Fibroblast of skin of abdomen (primary cell): ENCODE measurements at regions not wholly inside any gene's neighbourhood (a gene's known extent, or its start where the extent isn't known, plus 50 kb on each side); places are given as distances from the start of the nearest gene placed in this dataset.
A peak's percentile ranks its signal among the peaks of the same experiment; 100 is the strongest.

Experiments
- DNase-seq: peaks from one replicate; pipeline ENCODE4 v3.0.0-alpha.2; 2013

DNA sequence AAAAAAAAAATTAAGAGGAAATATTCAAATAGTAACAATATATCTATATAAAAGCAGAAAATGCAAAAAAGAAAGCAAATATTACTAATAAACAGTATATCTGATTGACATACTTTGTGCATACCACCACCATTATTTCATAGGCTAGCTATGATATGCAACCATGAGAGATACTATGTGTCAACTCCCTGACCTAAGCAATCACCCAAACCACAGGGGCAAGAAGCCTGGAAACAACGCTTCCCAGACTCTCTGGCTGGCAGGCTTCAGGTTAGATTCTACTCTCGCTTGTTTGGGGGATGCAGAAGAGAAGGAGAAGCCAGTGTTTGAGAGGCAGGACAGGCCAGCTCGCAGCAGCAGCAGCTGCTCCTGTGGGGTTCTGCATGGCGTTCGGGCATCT, 169.3 kb upstream of the TPM1 start:
- peak; percentile 59 for DNase-seq

- no peak for DNase-seq
Observed at GRCh38 chr15:62874064-62874463, 168.5 kb upstream of the TPM1 start.

DNA sequence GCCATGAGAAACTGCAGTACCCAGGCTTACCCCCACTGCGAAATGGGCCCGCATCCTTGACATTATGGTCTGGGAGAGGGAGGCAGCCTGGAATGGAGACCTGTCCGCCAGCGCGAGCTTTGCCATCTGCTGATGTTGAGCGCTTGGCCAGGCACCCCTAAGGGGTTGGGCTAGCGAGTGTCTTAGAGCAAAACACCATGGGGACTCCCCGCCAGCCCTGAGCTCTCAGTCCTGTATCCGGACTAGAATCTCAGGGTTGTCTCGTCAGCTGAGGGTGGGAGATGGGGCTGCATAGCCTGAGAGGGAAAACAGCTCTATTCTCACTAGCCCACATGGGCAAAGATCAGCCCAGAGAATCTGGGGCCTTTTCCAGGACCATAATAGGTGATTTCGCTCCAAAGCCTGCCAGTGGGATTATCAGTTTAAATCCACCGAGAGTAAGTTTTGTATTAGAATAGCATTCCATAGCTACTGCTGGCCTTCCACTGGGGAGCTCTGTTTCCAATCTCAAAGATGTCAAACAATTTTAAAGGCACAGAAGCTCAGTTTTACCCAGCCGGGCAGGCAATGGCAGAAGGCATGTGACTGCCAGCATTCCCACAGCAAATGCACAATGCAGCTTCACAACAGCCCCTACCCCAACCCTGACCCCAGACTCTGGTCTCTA, 167.5 kb upstream of the TPM1 start:
- no peak for DNase-seq

GRCh38 chr15:62875626-62876021, 166.9 kb upstream of the TPM1 start:
- no peak for DNase-seq

DNA sequence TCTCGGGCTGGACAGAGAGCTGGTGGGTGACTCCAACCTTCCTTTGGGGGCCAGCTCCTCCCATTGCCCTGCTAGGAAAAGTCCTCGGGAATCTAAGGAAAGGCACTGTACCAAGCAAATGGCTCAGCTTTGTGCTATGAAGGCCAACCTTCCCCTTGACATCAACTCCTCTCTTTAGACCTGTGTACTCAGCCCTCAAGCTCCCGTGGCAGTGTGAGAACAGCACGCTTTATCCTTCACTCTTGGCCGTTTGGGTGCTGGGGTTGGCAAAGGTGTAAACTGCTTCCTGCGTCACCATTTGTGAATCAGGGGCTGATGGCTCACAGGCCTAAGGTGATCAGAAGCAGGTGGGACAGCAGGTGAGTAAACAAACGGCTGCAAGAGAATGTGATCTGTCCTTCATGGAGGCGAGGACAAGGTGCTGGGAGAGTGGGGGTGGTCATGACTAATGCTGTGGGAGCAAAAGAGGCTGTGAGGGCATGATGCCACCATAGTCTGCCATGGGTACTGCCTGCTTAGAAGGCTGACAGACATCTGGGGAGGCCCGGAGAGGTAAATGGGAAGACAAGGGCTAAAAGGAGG, 165.2 kb upstream of the TPM1 start:
- DNase-seq: no peak

GRCh38 chr15:62878070-62878469, 164.5 kb upstream of the TPM1 start:
- no peak for DNase-seq

DNA sequence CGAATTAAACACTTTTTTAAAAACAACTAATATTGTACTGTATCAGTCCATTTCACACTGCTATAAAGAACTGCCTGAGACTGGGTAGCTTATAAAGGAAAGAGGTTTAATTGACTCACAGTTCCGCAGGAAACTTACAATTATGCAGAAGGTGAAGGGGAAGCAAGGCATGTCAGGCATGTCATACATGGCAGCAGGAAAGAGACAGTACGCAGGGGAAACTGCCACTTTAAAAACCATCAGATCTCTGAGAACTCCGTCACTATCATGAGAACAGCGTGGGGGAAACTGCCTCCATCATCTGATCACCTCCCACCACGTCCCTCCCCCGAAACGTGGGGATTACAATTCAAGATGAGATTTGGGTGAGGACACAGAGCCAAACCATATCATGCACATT, 162.8 kb upstream of the TPM1 start:
- DNase-seq: no peak

DNA sequence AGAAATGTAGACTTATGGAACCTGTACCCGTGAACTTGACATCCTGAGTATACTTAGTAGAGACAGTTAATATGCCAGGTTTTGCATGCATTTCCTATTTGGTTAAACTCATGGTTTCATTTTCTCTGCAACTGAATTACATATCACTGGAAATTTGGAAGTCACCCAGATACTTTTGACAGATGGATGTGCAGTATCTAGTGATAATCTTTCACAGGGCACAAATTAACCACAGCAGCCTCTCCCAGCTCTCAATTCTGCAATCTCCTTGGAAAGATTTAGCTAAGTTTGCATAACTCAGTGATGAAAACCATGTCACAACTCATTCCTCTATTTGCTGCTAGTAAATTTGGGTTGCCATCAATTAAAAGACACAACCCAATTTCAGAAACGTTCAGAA, 162.3 kb upstream of the TPM1 start:
- peak; percentile 85 for DNase-seq

- no peak for DNase-seq
Observed at GRCh38 chr15:62881056-62881455, 161.5 kb upstream of the TPM1 start.

GRCh38 chr15:62883938-62884479, 158.5 kb upstream of the TPM1 start:
- DNase-seq: peak; percentile 98

DNA sequence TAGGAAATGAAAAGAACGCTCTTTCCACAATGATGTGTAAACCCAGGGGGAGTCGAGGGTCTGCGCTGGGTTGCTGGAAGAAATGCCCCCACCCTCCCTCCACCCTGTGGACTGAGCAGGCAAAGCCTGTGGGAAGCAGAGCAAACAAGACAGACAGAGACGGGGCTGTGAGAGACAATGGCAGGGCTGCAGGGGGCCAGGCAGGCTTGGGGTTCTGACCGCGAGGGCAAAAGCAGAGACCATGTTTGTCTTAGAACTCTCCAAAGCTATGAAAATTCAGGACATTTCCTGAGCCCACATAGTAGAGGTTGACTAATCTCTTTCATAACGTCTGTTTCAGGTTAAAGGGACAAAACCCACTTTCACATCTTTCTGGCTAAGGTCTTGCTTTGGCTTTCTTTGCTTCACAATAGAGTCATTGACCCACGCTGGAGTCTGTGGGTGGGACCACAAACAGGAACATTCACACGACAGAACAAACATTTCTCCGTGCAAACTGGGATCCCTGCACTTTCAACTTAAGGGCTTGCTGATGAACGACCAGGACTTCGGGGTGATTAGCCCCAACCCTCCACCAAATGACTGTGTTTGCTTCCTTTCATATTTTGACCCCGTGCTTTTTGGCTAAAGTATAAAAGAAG, 156.0 kb upstream of the TPM1 start:
- DNase-seq: peak; percentile 54

DNA sequence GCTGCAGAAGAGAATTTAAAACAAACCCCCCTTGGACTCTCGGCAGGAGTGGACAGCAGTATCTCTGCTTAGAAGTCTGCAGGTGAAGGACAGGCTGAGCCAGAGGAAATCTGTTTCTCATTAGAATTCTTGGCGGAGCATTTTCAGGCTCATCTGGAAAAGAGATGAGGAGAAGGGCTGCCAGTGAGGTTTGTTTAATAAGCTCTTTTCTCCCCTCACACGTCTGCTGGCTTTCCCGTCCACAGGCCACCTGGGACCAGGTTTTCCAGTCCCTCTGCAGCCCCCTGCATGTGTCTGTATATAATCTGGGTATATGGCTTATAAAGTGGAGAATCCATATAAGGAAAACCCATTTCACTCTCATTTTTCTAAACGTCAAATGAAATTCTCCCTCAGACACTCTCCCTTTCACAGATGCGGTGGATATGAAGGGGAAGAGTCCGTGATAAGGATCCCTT, 155.4 kb upstream of the TPM1 start:
- DNase-seq: peak; percentile 78

- DNase-seq: no peak
Observed at GRCh38 chr15:62888623-62889022, 153.9 kb upstream of the TPM1 start.

- no peak for DNase-seq
Observed at GRCh38 chr15:62889141-62889661, 153.3 kb upstream of the TPM1 start.

DNA sequence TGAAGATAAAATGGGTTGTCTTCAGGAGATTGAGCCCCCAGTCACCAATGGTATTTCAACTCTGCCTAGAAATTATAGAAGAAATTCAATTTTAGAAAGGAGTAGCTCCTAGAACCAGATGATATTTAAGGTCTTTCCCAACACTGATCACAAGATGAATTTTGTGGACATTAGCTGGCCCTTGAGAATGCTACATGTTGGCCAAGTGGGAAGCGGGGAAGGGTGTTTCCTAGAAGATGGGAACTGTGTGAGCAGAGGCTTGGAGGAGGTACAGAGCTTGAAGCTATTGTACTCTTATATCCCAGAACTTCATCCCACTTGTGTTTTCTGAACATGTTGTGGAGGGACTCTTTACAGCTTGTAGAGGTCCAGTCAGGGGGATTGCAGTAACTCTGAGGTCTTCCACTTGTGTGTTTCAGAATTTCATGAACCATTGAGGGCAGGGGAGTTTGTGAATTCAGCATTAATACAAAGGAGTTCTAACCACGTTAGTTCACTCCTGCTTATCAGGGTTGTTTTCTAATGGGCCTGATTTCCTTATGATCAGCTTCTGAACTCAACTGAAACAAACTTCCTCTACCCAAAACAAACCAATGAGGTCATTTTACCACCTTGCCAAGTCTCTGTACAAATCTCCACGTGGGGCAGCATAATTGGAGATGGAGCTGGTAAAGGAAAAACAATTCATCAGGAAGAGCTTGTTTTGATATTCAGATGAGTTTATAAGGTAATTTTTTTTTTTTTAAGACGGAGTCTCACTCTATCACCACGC, 152.6 kb upstream of the TPM1 start:
- no peak for DNase-seq

DNA sequence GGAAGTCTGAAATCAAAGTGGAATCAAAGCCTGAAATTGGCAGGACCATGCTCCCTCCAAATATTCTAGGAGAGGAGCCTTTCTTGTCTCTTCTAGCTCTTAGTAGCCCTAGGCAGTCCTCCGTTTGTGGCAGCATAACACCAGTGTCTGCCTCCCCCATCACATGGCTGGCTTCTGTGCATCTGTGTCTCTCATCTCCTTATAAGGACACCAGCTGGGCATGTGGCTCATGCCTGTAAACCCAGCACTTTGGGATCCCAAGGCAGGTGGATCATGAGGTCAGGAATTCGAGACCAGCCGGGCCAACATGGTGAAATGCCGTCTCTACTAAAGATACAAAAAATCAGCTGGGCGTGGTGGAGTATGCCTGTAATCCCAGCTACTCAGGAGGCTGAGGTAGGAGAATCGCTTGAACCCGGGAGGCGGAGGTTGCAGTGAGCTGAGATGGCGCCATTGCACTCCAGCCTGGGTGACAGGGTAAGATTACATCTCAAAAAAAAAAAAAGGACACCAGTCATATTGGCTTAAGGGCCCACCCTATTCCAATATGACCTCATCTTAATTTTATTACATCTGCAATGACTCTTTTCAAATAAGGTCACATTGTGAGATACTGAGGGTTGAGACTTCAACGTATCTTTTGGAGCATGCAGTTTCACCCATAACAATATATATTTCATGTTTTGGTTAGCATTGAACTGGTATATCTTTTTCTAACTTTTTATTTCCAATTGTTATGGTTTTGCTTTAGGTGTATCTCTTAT, 148.0 kb upstream of the TPM1 start:
- peak; percentile 47 for DNase-seq

- DNase-seq: peak; percentile 88
Observed at GRCh38 chr15:62895139-62895866, 147.2 kb upstream of the TPM1 start.

DNA sequence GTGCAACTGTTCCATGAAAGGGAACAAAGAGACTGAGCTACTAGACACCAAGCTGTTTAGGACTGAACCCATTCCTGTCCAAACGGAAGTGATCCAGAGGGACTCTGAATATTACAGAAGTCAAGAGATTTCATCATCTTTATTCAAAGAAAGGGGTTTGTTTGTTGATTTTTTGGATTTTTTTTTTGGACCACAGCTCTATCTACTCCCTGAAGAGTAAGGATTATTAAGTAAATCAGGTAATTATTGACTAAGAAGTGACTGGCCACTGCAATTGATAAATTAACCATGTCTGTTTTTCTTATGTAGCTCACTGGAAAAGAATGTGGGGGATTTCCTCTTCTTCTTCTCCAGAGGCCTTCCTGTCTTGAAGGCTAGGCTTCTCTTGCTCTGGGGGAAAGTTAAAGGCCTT, 146.6 kb upstream of the TPM1 start:
- DNase-seq: peak; percentile 94

DNA sequence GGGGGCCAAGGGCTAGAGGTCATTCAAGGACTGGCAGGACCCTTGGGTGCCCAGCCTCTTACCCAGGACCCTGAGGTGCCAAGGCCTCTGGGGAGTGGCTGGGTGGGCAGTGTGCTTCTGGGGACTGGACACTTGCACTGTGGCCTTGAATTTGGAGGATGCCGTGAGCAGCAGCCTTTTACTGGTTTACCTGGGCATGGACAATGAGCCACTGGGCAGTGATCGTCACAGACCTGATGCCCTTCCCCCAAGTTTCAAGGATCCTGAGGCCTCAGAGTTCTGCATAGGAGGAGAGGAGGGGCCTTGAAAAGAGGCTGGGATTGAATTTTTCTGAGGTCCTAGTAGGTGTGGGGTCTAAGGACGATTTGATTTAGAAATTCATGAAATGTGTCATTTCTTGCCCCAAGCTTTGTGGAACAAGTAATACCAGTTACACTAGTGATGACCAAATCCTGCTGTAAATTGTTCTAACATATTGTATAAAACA, 146.1 kb upstream of the TPM1 start:
- DNase-seq: no peak

GRCh38 chr15:62896969-62897486, 145.5 kb upstream of the TPM1 start:
- DNase-seq: peak; percentile 100

GRCh38 chr15:62897634-62898033, 144.9 kb upstream of the TPM1 start:
- DNase-seq: no peak
